Adrenal gland (tissue), 5 donors: ENCODE measurements at regions not wholly inside any gene's neighbourhood (a gene's known extent, or its start where the extent isn't known, plus 50 kb on each side); places are given as distances from the start of the nearest gene placed in this dataset.

Experiments
- CTCF ChIP-seq, 6 experiments: fragments of 450-650 bp in 4 of 6; fragments of 200-600 bp in 2 of 6; sonication (generic) in 1 of 6; IDR thresholded peaks; 1 replicate in 5 of 6; 2 replicates in 1 of 6; pipeline versions ENCODE4 v1.5.1 to v1.8.0; 2016 to 2021; ENCODE audit warnings: antibody characterized with exemption in 6 of 6, mild to moderate bottlenecking in 2 of 6, moderate library complexity in 1 of 6
- POLR2A ChIP-seq, 2 donors: fragments of 450-650 bp; IDR thresholded peaks; one replicate each; pipeline ENCODE4 v1.6.1; 2017; ENCODE audit warnings: antibody characterized with exemption in 2 of 2, mild to moderate bottlenecking in 2 of 2, moderate library complexity in 1 of 2
- donor health status: DM: no; HTN: no; CAD: no.

- TF ChIP-seq POLR2A (IDR thresholded peaks at IDR 0.05) (no peak), CTCF (IDR thresholded peaks at IDR 0.05) (no peak)
Measured at GRCh38 chr5:2486373-2486772, 265.1 kb downstream of the IRX2 start.
